Fibroblast of the aortic adventitia (primary cell): ENCODE measurements at regions not wholly inside any gene's neighbourhood (a gene's known extent, or its start where the extent isn't known, plus 50 kb on each side); places are given as distances from the start of the nearest gene placed in this dataset.

Source experiments
- DNase-seq: peaks from one replicate; pipeline ENCODE4 v3.0.0-alpha.2; 2010; ENCODE audit warnings: low read depth
- H3K4me3 ChIP-seq: 2 replicates; pipeline ENCODE4 v1.5.1; 2011; ENCODE audit warnings: low read depth, mild to moderate bottlenecking, control low read depth, low read length, moderate library complexity
- TF ChIP-seq, protein P1 (sequence below): IDR thresholded peaks from 2 replicates; pipeline ENCODE4 v1.5.1; 2011; ENCODE audit warnings: mild to moderate bottlenecking, low read length, control low read depth, inconsistent platforms; ENCODE audit not compliant: insufficient read depth

- DNase-seq: no peak
- H3K4me3 ChIP-seq: no peak overlapping the region
- TF ChIP-seq, protein P1, sequence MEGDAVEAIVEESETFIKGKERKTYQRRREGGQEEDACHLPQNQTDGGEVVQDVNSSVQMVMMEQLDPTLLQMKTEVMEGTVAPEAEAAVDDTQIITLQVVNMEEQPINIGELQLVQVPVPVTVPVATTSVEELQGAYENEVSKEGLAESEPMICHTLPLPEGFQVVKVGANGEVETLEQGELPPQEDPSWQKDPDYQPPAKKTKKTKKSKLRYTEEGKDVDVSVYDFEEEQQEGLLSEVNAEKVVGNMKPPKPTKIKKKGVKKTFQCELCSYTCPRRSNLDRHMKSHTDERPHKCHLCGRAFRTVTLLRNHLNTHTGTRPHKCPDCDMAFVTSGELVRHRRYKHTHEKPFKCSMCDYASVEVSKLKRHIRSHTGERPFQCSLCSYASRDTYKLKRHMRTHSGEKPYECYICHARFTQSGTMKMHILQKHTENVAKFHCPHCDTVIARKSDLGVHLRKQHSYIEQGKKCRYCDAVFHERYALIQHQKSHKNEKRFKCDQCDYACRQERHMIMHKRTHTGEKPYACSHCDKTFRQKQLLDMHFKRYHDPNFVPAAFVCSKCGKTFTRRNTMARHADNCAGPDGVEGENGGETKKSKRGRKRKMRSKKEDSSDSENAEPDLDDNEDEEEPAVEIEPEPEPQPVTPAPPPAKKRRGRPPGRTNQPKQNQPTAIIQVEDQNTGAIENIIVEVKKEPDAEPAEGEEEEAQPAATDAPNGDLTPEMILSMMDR: no peak
These were observed 423.1 kb downstream of the BCOR start for GRCh38 chrX:39674490-39675161.

DNA sequence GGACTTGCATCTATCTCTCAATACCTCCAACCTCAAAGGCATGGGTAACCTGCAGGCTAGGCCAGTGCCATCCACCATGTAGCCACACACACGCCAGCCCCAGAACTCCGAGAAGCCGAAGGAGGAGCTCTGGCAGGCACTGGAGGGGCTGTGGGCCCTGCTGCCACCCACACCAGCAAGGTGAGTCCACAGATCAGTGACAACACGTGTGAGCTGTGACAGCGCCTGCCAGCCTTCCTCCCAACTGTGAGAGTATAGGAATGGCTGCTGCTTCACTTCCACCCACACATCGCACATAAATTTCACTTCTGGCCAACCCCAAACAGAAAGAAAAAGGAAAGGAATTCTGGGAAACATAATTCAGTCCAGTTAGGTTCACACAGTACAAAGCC, 422.6 kb downstream of the BCOR start:
- TF ChIP-seq, protein P1: no peak
- no peak for DNase-seq
- no peak overlapping the region for H3K4me3 ChIP-seq

GRCh38 chrX:39675619-39676018, 422.1 kb downstream of the BCOR start:
- H3K4me3 ChIP-seq: no peak overlapping the region
- TF ChIP-seq, protein P1: no peak
- DNase-seq: peak; percentile 44

- no peak for DNase-seq
- no peak overlapping the region for H3K4me3 ChIP-seq
- TF ChIP-seq, protein P1: no peak
These were observed 421.3 kb downstream of the BCOR start for GRCh38 chrX:39676434-39676833.

DNA sequence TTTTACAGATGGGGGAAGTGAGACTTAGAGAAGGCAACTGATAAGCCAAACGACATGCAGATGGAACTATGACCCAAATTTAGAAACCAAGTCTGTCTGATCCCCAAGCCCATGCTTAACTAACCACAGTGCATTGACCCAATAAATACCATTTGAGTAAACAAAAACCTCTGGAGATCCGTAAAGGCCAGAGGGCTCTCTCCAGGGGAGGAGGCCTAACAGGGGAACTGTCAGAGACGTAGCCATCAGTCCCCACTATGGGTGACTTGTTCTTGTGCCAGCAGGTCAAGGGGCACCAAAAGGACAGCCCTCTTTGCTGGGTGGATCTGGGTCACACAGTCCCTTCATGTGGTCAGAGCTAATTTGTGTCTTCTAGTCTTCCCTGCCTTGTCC, 420.2 kb downstream of the BCOR start:
- H3K4me3 ChIP-seq: no peak overlapping the region
- DNase-seq: no peak
- TF ChIP-seq, protein P1: no peak

- TF ChIP-seq, protein P1: no peak
These were observed 419.6 kb downstream of the BCOR start for GRCh38 chrX:39677978-39678791.

More at GRCh38 chrX:39677978-39678791, 419.6 kb downstream of the BCOR start:
- H3K4me3 ChIP-seq: no peak overlapping the region
- DNase-seq: no peak
